ENCODE measurements at regions not wholly inside any gene's neighbourhood (a gene's known extent, or its start where the extent isn't known, plus 50 kb on each side); places are given as distances from the start of the nearest gene placed in this dataset.

- TF ChIP-seq, protein P1, sequence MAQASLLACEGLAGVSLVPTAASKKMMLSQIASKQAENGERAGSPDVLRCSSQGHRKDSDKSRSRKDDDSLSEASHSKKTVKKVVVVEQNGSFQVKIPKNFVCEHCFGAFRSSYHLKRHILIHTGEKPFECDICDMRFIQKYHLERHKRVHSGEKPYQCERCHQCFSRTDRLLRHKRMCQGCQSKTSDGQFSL (CRISPR knock-in tag; IDR thresholded peaks at IDR 0.05) = no peak
- TF ChIP-seq, protein P1 (tag; IDR thresholded peaks at IDR 0.05) = no peak
- TF ChIP-seq ILF3 (IDR thresholded peaks at IDR 0.05; ENCODE audit: borderline replicate concordance) (no peak), ZBTB43 (CRISPR knock-in tag; IDR thresholded peaks at IDR 0.05) (no peak), TCF3 (CRISPR knock-in tag; IDR thresholded peaks at IDR 0.05) (no peak), NR0B1 (IDR thresholded peaks at IDR 0.05; ENCODE audit: partially characterized antibody) (no peak), CTCF (IDR thresholded peaks at IDR 0.05 in 2 of 3, conservative IDR thresholded peaks at IDR 0.05 in 1 of 3; ENCODE audit: insufficient read depth in 2 of 3, low read depth in 1 of 3, low read length in 3 of 3) (no peak), TEAD4 (IDR thresholded peaks at IDR 0.05; ENCODE audit: low read length) (no peak), TEAD4 (CRISPR knock-in tag; IDR thresholded peaks at IDR 0.05; ENCODE audit: borderline replicate concordance) (no peak), SNRNP70 (optimal IDR thresholded peaks at IDR 0.05; ENCODE audit: low read depth, low read length) (no peak), FOXK1 (CRISPR knock-in tag; IDR thresholded peaks at IDR 0.05; ENCODE audit: borderline replicate concordance) (no peak), BHLHE40 (IDR thresholded peaks at IDR 0.05; ENCODE audit: low read length) (no peak), ZNF121 (CRISPR knock-in tag; conservative IDR thresholded peaks at IDR 0.05) (no peak), MEIS2 (IDR thresholded peaks at IDR 0.05; ENCODE audit: partially characterized antibody) (no peak), NRF1 (conservative IDR thresholded peaks at IDR 0.05 in 1 of 2, IDR thresholded peaks at IDR 0.05 in 1 of 2) (no peak), HCFC1 (IDR thresholded peaks at IDR 0.05; ENCODE audit: low read depth, low read length) (no peak)
Observed at GRCh38 chr11:119863236-119863635, 134.2 kb upstream of the NECTIN1 start.

Measured in K562 (cell line).